DOHH2 (cell line): ENCODE measurements at regions not wholly inside any gene's neighbourhood (a gene's known extent, or its start where the extent isn't known, plus 50 kb on each side); places are given as distances from the start of the nearest gene placed in this dataset.
"Not testable (repeated sequence)": the region's sequence is repeated elsewhere in the genome, so short reads cannot be mapped to it uniquely, and the experiment has no call there.

Experiments
- H3F3A ChIP-seq: fragments of 200-600 bp; sonication (generic), shearing (Covaris generic); 2 replicates; pipeline ENCODE4 v1.6.0; 2016; ENCODE audit warnings: antibody characterized with exemption, mild to moderate bottlenecking; ENCODE audit not compliant: control insufficient read depth, insufficient read depth
- H3K27ac ChIP-seq: fragments of 200-600 bp; sonication (generic); 2 replicates; pipeline ENCODE4 v1.5.1; 2014; ENCODE audit warnings: low read depth, mild to moderate bottlenecking, low read length, moderate library complexity
- H3K27me3 ChIP-seq: fragments of 200-600 bp; sonication (generic); 2 replicates; pipeline ENCODE4 v1.6.1; 2014; ENCODE audit warnings: mild to moderate bottlenecking, low read length, mixed read lengths; ENCODE audit not compliant: control insufficient read depth
- H3K36me3 ChIP-seq: fragments of 200-600 bp; sonication (generic); 2 replicates; pipeline ENCODE4 v1.6.1; 2014; ENCODE audit warnings: mild to moderate bottlenecking, low read length, moderate library complexity, mixed read lengths; ENCODE audit not compliant: control insufficient read depth
- H3K4me1 ChIP-seq: fragments of 200-600 bp; sonication (generic); 2 replicates; pipeline ENCODE4 v1.6.1; 2014; ENCODE audit warnings: mild to moderate bottlenecking, low read length, mixed read lengths; ENCODE audit not compliant: control insufficient read depth
- H3K4me2 ChIP-seq: fragments of 200-600 bp; sonication (generic); 2 replicates; pipeline ENCODE4 v1.6.0; 2014; ENCODE audit warnings: mild to moderate bottlenecking, low read length, moderate library complexity
- H3K4me3 ChIP-seq: fragments of 200-600 bp; sonication (generic); 2 replicates; pipeline ENCODE4 v1.5.1; 2014; ENCODE audit warnings: mild to moderate bottlenecking, low read length, mixed read lengths
- H3K79me2 ChIP-seq: fragments of 200-600 bp; sonication (generic); 2 replicates; pipeline ENCODE4 v1.6.1; 2014; ENCODE audit warnings: mild to moderate bottlenecking, low read length, mixed read lengths; ENCODE audit not compliant: control insufficient read depth
- H3K9me2 ChIP-seq: fragments of 200-600 bp; sonication (generic); replicated peaks from 2 replicates; pipeline ENCODE4 v1.6.1; 2014; ENCODE audit warnings: mild to moderate bottlenecking, low read length, mixed read lengths; ENCODE audit not compliant: control insufficient read depth
- H3K9me3 ChIP-seq: fragments of 200-600 bp; sonication (generic); 2 replicates; pipeline ENCODE4 v1.6.1; 2014; ENCODE audit warnings: antibody characterized with exemption, low read length, mixed read lengths; ENCODE audit not compliant: control insufficient read depth, insufficient read depth
- H4K20me1 ChIP-seq: fragments of 200-600 bp; sonication (generic); 2 replicates; pipeline ENCODE4 v1.6.0; 2014; ENCODE audit warnings: low read depth, mild to moderate bottlenecking, antibody characterized with exemption, low read length, moderate library complexity; ENCODE audit not compliant: control insufficient read depth, insufficient read depth
- CTCF ChIP-seq: fragments of 200-600 bp; sonication (generic); IDR thresholded peaks from one replicate; pipeline ENCODE4 v1.5.1; 2014; ENCODE audit warnings: antibody characterized with exemption, mild to moderate bottlenecking, low read depth, low read length; ENCODE audit not compliant: poor library complexity, severe bottlenecking
- EZH2phosphoT487 ChIP-seq: fragments of 200-600 bp; sonication (generic); IDR thresholded peaks from 2 replicates; pipeline ENCODE4 v1.6.1; 2017; ENCODE audit warnings: borderline replicate concordance, mild to moderate bottlenecking, antibody characterized with exemption, low read length, moderate library complexity, mixed read lengths

GRCh38 chr3:59234884-59235633, 185.2 kb upstream of the CFAP20DC start:
- Histone ChIP-seq H3K27ac (no peak overlapping the region), H3K27me3 (no peaks in the 10 kb centered on the region), H3K36me3 (no peaks in the 10 kb centered on the region), H3K4me2 (no peak overlapping the region), H3K9me3 (peaks cover 9% of the 10 kb centered on the region; the same call in 1 of the 2 replicates), H3F3A (no peaks in the 10 kb centered on the region), H3K79me2 (no peaks in the 10 kb centered on the region), H3K4me1 (peaks cover 13% of the 10 kb centered on the region), H4K20me1 (no peaks in the 10 kb centered on the region), H3K9me2 (no peaks in the 10 kb centered on the region), H3K4me3 (no peak overlapping the region)
- TF ChIP-seq CTCF = no peak
- TF ChIP-seq EZH2phosphoT487 = no peak

- H3K4me1 ChIP-seq, H3K4me3 ChIP-seq, H3K36me3 ChIP-seq, H3F3A ChIP-seq, H3K27ac ChIP-seq, H3K9me2 ChIP-seq, H3K79me2 ChIP-seq, H3K4me2 ChIP-seq, H3K27me3 ChIP-seq, H4K20me1 ChIP-seq: not testable (repeated sequence)
- H3K9me3 ChIP-seq = peaks cover 18% of the 10 kb centered on the region; the same call in 1 of the 2 replicates
Measured at GRCh38 chr3:59230379-59230778, 180.6 kb upstream of the CFAP20DC start.

GRCh38 chr3:59213860-59214259, 164.0 kb upstream of the CFAP20DC start:
- H3K9me2 ChIP-seq = no peaks in the 10 kb centered on the region
- H3K4me1 ChIP-seq = peaks cover 39% of the 10 kb centered on the region
- H3F3A ChIP-seq = no peaks in the 10 kb centered on the region
- no peaks in the 10 kb centered on the region for H3K79me2 ChIP-seq
- H3K36me3 ChIP-seq = no peaks in the 10 kb centered on the region
- no peaks in the 10 kb centered on the region for H4K20me1 ChIP-seq
- H3K27me3 ChIP-seq = no peaks in the 10 kb centered on the region
- TF ChIP-seq CTCF = no peak
- TF ChIP-seq EZH2phosphoT487 = no peak
- H3K27ac ChIP-seq = no peak overlapping the region
- no peaks in the 10 kb centered on the region for H3K9me3 ChIP-seq
- H3K4me2 ChIP-seq = no peak overlapping the region
- no peak overlapping the region for H3K4me3 ChIP-seq

- H3K27ac ChIP-seq = no peak overlapping the region
Measured at GRCh38 chr3:59212128-59212779, 162.4 kb upstream of the CFAP20DC start.

More at GRCh38 chr3:59212128-59212779, 162.4 kb upstream of the CFAP20DC start:
- Histone ChIP-seq H3F3A (no peaks in the 10 kb centered on the region), H3K27me3 (no peaks in the 10 kb centered on the region), H4K20me1 (no peaks in the 10 kb centered on the region), H3K36me3 (no peaks in the 10 kb centered on the region), H3K9me2 (no peaks in the 10 kb centered on the region), H3K4me1 (peaks cover 39% of the 10 kb centered on the region), H3K9me3 (no peaks in the 10 kb centered on the region), H3K79me2 (no peaks in the 10 kb centered on the region), H3K4me2 (no peak overlapping the region), H3K4me3 (no peak overlapping the region)
- no peak for TF ChIP-seq EZH2phosphoT487
- peak; percentile 75 for TF ChIP-seq CTCF
